ENCODE measurements at regions not wholly inside any gene's neighbourhood (a gene's known extent, or its start where the extent isn't known, plus 50 kb on each side); places are given as distances from the start of the nearest gene placed in this dataset.

- Histone ChIP-seq H3K27me3 (no peaks in the 10 kb centered on the region), H3K4me3 (no peak overlapping the region), H3K4me1 (no peaks in the 10 kb centered on the region), H3K9me3 (no peaks in the 10 kb centered on the region), H3K27ac (no peak overlapping the region), H3K36me3 (no peaks in the 10 kb centered on the region)
- DNase-seq (ENCODE audit: low spot score) = no peak
- no peak for TF ChIP-seq CTCF (IDR thresholded peaks at IDR 0.05)
These were observed 1505.7 kb upstream of the CADM2 start for GRCh38 chr3:83453056-83453455.

- no peaks in the 10 kb centered on the region for H3K36me3 ChIP-seq
- H3K4me1 ChIP-seq = no peaks in the 10 kb centered on the region
- H3K9me3 ChIP-seq = no peaks in the 10 kb centered on the region
- TF ChIP-seq CTCF (IDR thresholded peaks at IDR 0.05) = no peak
- no peak overlapping the region for H3K4me3 ChIP-seq
- H3K27me3 ChIP-seq = no peaks in the 10 kb centered on the region
- no peak for DNase-seq (ENCODE audit: low spot score)
- H3K27ac ChIP-seq = no peak overlapping the region
These were observed 1504.4 kb upstream of the CADM2 start for GRCh38 chr3:83454353-83454752.

- no peak for TF ChIP-seq CTCF (IDR thresholded peaks at IDR 0.05)
- Histone ChIP-seq H3K27ac (no peak overlapping the region), H3K4me1 (no peaks in the 10 kb centered on the region), H3K4me3 (no peak overlapping the region), H3K9me3 (no peaks in the 10 kb centered on the region), H3K27me3 (no peaks in the 10 kb centered on the region), H3K36me3 (no peaks in the 10 kb centered on the region)
- no peak for DNase-seq (ENCODE audit: low spot score)
These were observed 1501.2 kb upstream of the CADM2 start for GRCh38 chr3:83457551-83457950.

GRCh38 chr3:83460052-83460451 lies 1498.7 kb upstream of the CADM2 start:
- Histone ChIP-seq H3K4me1 (no peaks in the 10 kb centered on the region), H3K27me3 (no peaks in the 10 kb centered on the region), H3K9me3 (no peaks in the 10 kb centered on the region), H3K36me3 (no peaks in the 10 kb centered on the region), H3K4me3 (no peak overlapping the region), H3K27ac (no peak overlapping the region)
- no peak for DNase-seq (ENCODE audit: low spot score)
- no peak for TF ChIP-seq CTCF (IDR thresholded peaks at IDR 0.05)

- no peak for DNase-seq (ENCODE audit: low spot score)
- Histone ChIP-seq H3K4me1 (no peaks in the 10 kb centered on the region), H3K36me3 (no peaks in the 10 kb centered on the region), H3K27me3 (no peaks in the 10 kb centered on the region), H3K4me3 (no peak overlapping the region), H3K9me3 (no peaks in the 10 kb centered on the region), H3K27ac (no peak overlapping the region)
- no peak for TF ChIP-seq CTCF (IDR thresholded peaks at IDR 0.05)
These were observed 1497.4 kb upstream of the CADM2 start for GRCh38 chr3:83461411-83461810.

- DNase-seq (ENCODE audit: low spot score) = no peak
These were observed 1481.2 kb upstream of the CADM2 start for GRCh38 chr3:83477563-83477962.

More at GRCh38 chr3:83477563-83477962, 1481.2 kb upstream of the CADM2 start:
- Histone ChIP-seq H3K9me3 (no peaks in the 10 kb centered on the region), H3K27me3 (no peaks in the 10 kb centered on the region), H3K27ac (no peak overlapping the region), H3K4me3 (no peak overlapping the region), H3K36me3 (no peaks in the 10 kb centered on the region), H3K4me1 (no peaks in the 10 kb centered on the region)
- TF ChIP-seq CTCF (IDR thresholded peaks at IDR 0.05) = no peak
